Colonic mucosa (tissue), 4 donors: ENCODE measurements at regions not wholly inside any gene's neighbourhood (a gene's known extent, or its start where the extent isn't known, plus 50 kb on each side); places are given as distances from the start of the nearest gene placed in this dataset.

ENCODE experiments used
- DNase-seq: peaks from one replicate; pipeline ENCODE4 v3.0.0-alpha.2; 2020
- H3K27ac ChIP-seq: fragments of 200-600 bp; one replicate; pipeline ENCODE4 v1.8.0; 2021
- H3K27me3 ChIP-seq: fragments of 200-600 bp; one replicate; pipeline ENCODE4 v1.8.0; 2021
- H3K36me3 ChIP-seq: fragments of 200-600 bp; one replicate; pipeline ENCODE4 v1.8.0; 2021
- H3K4me1 ChIP-seq: fragments of 200-600 bp; one replicate; pipeline ENCODE4 v1.8.0; 2021; ENCODE audit warnings: mild to moderate bottlenecking
- H3K4me3 ChIP-seq: fragments of 200-600 bp; one replicate; pipeline ENCODE4 v1.8.0; 2021
- H3K9ac ChIP-seq, 2 donors: one replicate each; pipeline ENCODE4 v1.7.0; 2013; ENCODE audit warnings: control low read depth in 2 of 2, low read depth in 2 of 2, low read length in 2 of 2
- H3K9me3 ChIP-seq: fragments of 200-600 bp; one replicate; pipeline ENCODE4 v1.8.0; 2021
- CTCF ChIP-seq: fragments of 200-600 bp; IDR thresholded peaks from one replicate; pipeline ENCODE4 v1.8.0; 2022; ENCODE audit warnings: antibody characterized with exemption, mild to moderate bottlenecking
- intact Hi-C: fragments of 100-400 bp; cut with DNase I; formaldehyde crosslinking; loops from one replicate; pipeline ENCODE4 v1.14.1; 2022
- donor health status: healthy.
- donor health status: DM: no; HTN: no; CAD: no.
- donor health status: DM: no; HTN: no; CAD: no.

- Histone ChIP-seq H3K27ac (no peak overlapping the region), H3K9ac (no peak overlapping the region), H3K27me3 (no peaks in the 10 kb centered on the region), H3K9me3 (no peaks in the 10 kb centered on the region), H3K4me3 (no peak overlapping the region), H3K36me3 (no peaks in the 10 kb centered on the region), H3K4me1 (no peaks in the 10 kb centered on the region)
- TF ChIP-seq CTCF, result no peak
- intact Hi-C loops, result no loop called here
- no peak for DNase-seq
Observed at GRCh38 chr13:34249546-34250039, 431.6 kb downstream of the RFC3 start.

GRCh38 chr13:34250151-34250670, 432.3 kb downstream of the RFC3 start:
- intact Hi-C loops, result no loop called here
- Histone ChIP-seq H3K27me3 (no peaks in the 10 kb centered on the region), H3K9me3 (no peaks in the 10 kb centered on the region), H3K36me3 (no peaks in the 10 kb centered on the region), H3K4me3 (no peak overlapping the region), H3K27ac (no peak overlapping the region), H3K9ac (no peak overlapping the region), H3K4me1 (no peaks in the 10 kb centered on the region)
- no peak for DNase-seq
- no peak for TF ChIP-seq CTCF

- intact Hi-C loops, result no loop called here
- Histone ChIP-seq H3K9ac (no peak overlapping the region), H3K4me1 (no peaks in the 10 kb centered on the region), H3K4me3 (no peak overlapping the region), H3K9me3 (no peaks in the 10 kb centered on the region), H3K36me3 (no peaks in the 10 kb centered on the region), H3K27ac (no peak overlapping the region), H3K27me3 (no peaks in the 10 kb centered on the region)
- no peak for DNase-seq
- no peak for TF ChIP-seq CTCF
Observed at GRCh38 chr13:34254366-34254765, 436.4 kb downstream of the RFC3 start.

- Histone ChIP-seq H3K27me3 (no peaks in the 10 kb centered on the region), H3K27ac (no peak overlapping the region), H3K36me3 (no peaks in the 10 kb centered on the region), H3K4me3 (no peak overlapping the region), H3K4me1 (no peaks in the 10 kb centered on the region), H3K9me3 (no peaks in the 10 kb centered on the region), H3K9ac (no peak overlapping the region)
- TF ChIP-seq CTCF, result no peak
- intact Hi-C loops, result no loop called here
- DNase-seq, result no peak
Observed at GRCh38 chr13:34255711-34256110, 437.8 kb downstream of the RFC3 start.

GRCh38 chr13:34256236-34256635, 438.3 kb downstream of the RFC3 start:
- no peak overlapping the region for H3K4me3 ChIP-seq
- TF ChIP-seq CTCF, result no peak
- no peak overlapping the region for H3K27ac ChIP-seq
- no peaks in the 10 kb centered on the region for H3K9me3 ChIP-seq
- H3K4me1 ChIP-seq, result no peaks in the 10 kb centered on the region
- no peaks in the 10 kb centered on the region for H3K36me3 ChIP-seq
- H3K9ac ChIP-seq, result no peak overlapping the region
- intact Hi-C loops, result no loop called here
- DNase-seq, result no peak
- no peaks in the 10 kb centered on the region for H3K27me3 ChIP-seq

GRCh38 chr13:34257966-34258365, 440.0 kb downstream of the RFC3 start:
- H3K9me3 ChIP-seq, result no peaks in the 10 kb centered on the region
- TF ChIP-seq CTCF, result no peak
- intact Hi-C loops, result no loop called here

More at GRCh38 chr13:34257966-34258365, 440.0 kb downstream of the RFC3 start:
- no peak overlapping the region for H3K9ac ChIP-seq
- no peaks in the 10 kb centered on the region for H3K4me1 ChIP-seq
- H3K27me3 ChIP-seq, result no peaks in the 10 kb centered on the region
- H3K36me3 ChIP-seq, result no peaks in the 10 kb centered on the region
- no peak for DNase-seq
- H3K4me3 ChIP-seq, result no peak overlapping the region
- no peak overlapping the region for H3K27ac ChIP-seq
